K562 (cell line): ENCODE measurements at regions not wholly inside any gene's neighbourhood (a gene's known extent, or its start where the extent isn't known, plus 50 kb on each side); places are given as distances from the start of the nearest gene placed in this dataset.

Source experiments
- ATAC-seq: fragments of 200-7000 bp; cut with Tn5 transposase; 3 replicates; pipeline ENCODE4 v1.9.1; 2020; ENCODE audit warnings: moderate library complexity
- BruUV-seq: library from RNA; stranded (reverse); fragments of 400-500 nt; replicated peaks from 2 replicates; lab custom pipeline; 2021; lab: Mats Ljungman, UMichigan
- CTCF ChIA-PET: fragments of 300-600 bp; formaldehyde crosslinking; extraction: SDS; loops from one replicate; lab custom pipeline; 2021; ENCODE audit warnings: low intra/inter-chr PET ratio; lab: Yijun Ruan, JAX
- POLR2A ChIA-PET: fragments of 300-600, 350-650 bp; sonication (Branson Sonifier 250); formaldehyde crosslinking; extraction: SDS; loops from one replicate; lab custom pipeline; 2021; ENCODE audit warnings: antibody characterized with exemption, inconsistent platforms; lab: Yijun Ruan, JAX
- DNase-seq, 4 experiments: peaks; one replicate each; pipeline versions ENCODE4 v3.0.0 to v3.0.0-alpha.2; 2011 to 2018; ENCODE audit warnings: low spot score in 3 of 4, mixed read lengths in 3 of 4; ENCODE audit errors: extremely low read depth in 1 of 4
- FAIRE-seq: peaks from 2 replicates; lab custom pipeline; 2011; peaks lifted over from hg19 to GRCh38; lab: Jason Lieb, UNC
- H2AFZ ChIP-seq: 2 replicates; pipeline ENCODE4 v1.6.0; 2011; ENCODE audit warnings: low read depth, low read length, control low read depth, inconsistent platforms
- H3K27ac ChIP-seq: fragments of 200-600 bp; 3 replicates; pipeline ENCODE4 v1.8.0; 2011; ENCODE audit warnings: low read depth, mild to moderate bottlenecking, control low read depth, inconsistent platforms, low read length, moderate library complexity, mixed read lengths; ENCODE audit errors: extremely low read depth
- H3K27me3 ChIP-seq, 2 experiments: fragments of 300-600 bp in 1 of 2; 2 replicates in 1 of 2; 3 replicates in 1 of 2; pipeline versions ENCODE4 v1.6.0 to v1.8.0; 2011; ENCODE audit warnings: inconsistent platforms in 2 of 2, low read length in 2 of 2, mild to moderate bottlenecking in 1 of 2, mixed read lengths in 1 of 2, moderate library complexity in 1 of 2; ENCODE audit not compliant: control insufficient read depth in 2 of 2, insufficient read depth in 2 of 2
- H3K36me3 ChIP-seq: fragments of 300-600 bp; 3 replicates; pipeline ENCODE4 v1.8.0; 2011; ENCODE audit warnings: mild to moderate bottlenecking, low read length, inconsistent platforms; ENCODE audit not compliant: control insufficient read depth, insufficient read depth
- H3K4me1 ChIP-seq, 2 experiments: fragments of 200-600 bp in 1 of 2; replicated peaks in 1 of 2; 2 replicates in 1 of 2; 3 replicates in 1 of 2; pipeline versions ENCODE4 v1.5.1 to v1.8.0; 2011; ENCODE audit warnings: inconsistent platforms in 2 of 2, low read length in 2 of 2, mild to moderate bottlenecking in 1 of 2, mixed read lengths in 1 of 2, moderate library complexity in 1 of 2; ENCODE audit not compliant: control insufficient read depth in 2 of 2, insufficient read depth in 2 of 2
- H3K4me2 ChIP-seq: 2 replicates; pipeline ENCODE4 v1.6.1; 2011; ENCODE audit warnings: low read length, control low read depth, inconsistent platforms, mixed read lengths; ENCODE audit not compliant: insufficient read depth
- H3K4me3 ChIP-seq: fragments of 200-600 bp; sonication (generic), shearing (Covaris generic); 2 replicates; pipeline ENCODE4 v1.5.1; 2016; ENCODE audit warnings: control low read depth, inconsistent platforms
- H3K79me2 ChIP-seq: fragments of 200-600 bp; 3 replicates; pipeline ENCODE4 v1.8.0; 2011; ENCODE audit warnings: low read length, inconsistent platforms; ENCODE audit not compliant: control insufficient read depth, insufficient read depth
- H3K9ac ChIP-seq, 2 experiments: 2 replicates each; pipeline versions ENCODE4 v1.6.0 to v1.6.1; 2011; ENCODE audit warnings: low read depth in 2 of 2, low read length in 2 of 2, control low read depth in 1 of 2, inconsistent platforms in 1 of 2, mild to moderate bottlenecking in 1 of 2, mixed read lengths in 1 of 2; ENCODE audit not compliant: insufficient read depth in 1 of 2
- H3K9me1 ChIP-seq: one replicate; pipeline ENCODE4 v1.6.0; 2011; ENCODE audit warnings: inconsistent platforms, mild to moderate bottlenecking, low read length, moderate library complexity; ENCODE audit not compliant: control insufficient read depth, insufficient read depth
- H3K9me3 ChIP-seq: replicated peaks from 2 replicates; pipeline ENCODE4 v1.5.1; 2011; ENCODE audit warnings: low read depth, low read length, inconsistent platforms; ENCODE audit not compliant: control insufficient read depth, insufficient read depth
- H4K20me1 ChIP-seq: replicated peaks from 2 replicates; pipeline ENCODE4 v1.6.1; 2011; ENCODE audit warnings: low read length, inconsistent platforms, mixed read lengths; ENCODE audit not compliant: control insufficient read depth, insufficient read depth
- ELK3 ChIP-seq: fragments of 450-650 bp; formaldehyde crosslinking; IDR thresholded peaks from 2 replicates; pipeline ENCODE4 v1.4.0; 2020; ENCODE audit warnings: mild to moderate bottlenecking
- FOS ChIP-seq: IDR thresholded peaks from 3 replicates; pipeline ENCODE4 v1.6.1; 2011; ENCODE audit not compliant: insufficient read length; ENCODE audit errors: extremely low read depth
- NELFE ChIP-seq: IDR thresholded peaks from 2 replicates; pipeline ENCODE4 v1.6.1; 2011; ENCODE audit warnings: mild to moderate bottlenecking; ENCODE audit not compliant: insufficient read depth, insufficient read length
- RHOXF2B ChIP-seq: fragments of 250-450 bp; sonication (Bioruptor Pico); conservative IDR thresholded peaks from 2 replicates; pipeline ENCODE4 v1.5.1; 2021
- ZNF764 ChIP-seq: fragments of 250-450 bp; sonication (Bioruptor Pico); IDR thresholded peaks from 2 replicates; pipeline ENCODE4 v1.4.0; 2020; ENCODE audit warnings: low read depth, mild to moderate bottlenecking, moderate library complexity
- WGBS: fragments of 100-300 bp; shearing (Covaris generic); methylation state at CpG from one replicate; pipeline ENCODE4 v1.1.6; 2016; ENCODE audit warnings: low coverage, mixed read lengths; ENCODE audit not compliant: insufficient coverage; ENCODE audit errors: missing lambda C conversion rate; 5-methylcytosine and 5-hydroxymethylcytosine counted together
- in situ Hi-C: fragments of 300-500 bp; cut with MboI; formaldehyde crosslinking; loops from 4 replicates; pipeline ENCODE4 v1.15.0; 2018; ENCODE audit warnings: inconsistent platforms, mixed read lengths
- intact Hi-C: fragments of 100-400 bp; cut with micrococcal nuclease; formaldehyde crosslinking; loops from 2 replicates; pipeline ENCODE4 v1.14.2; 2022

- Histone ChIP-seq H3K27me3 (peaks cover 6 to 23% of the 10 kb centered on the region in 2 experiments; a peak in 4 of 5 replicates), H3K4me2 (no peak overlapping the region), H3K36me3 (no peaks in the 10 kb centered on the region), H4K20me1 (no peaks in the 10 kb centered on the region), H3K4me1 (no peaks in the 10 kb centered on the region), H3K9me1 (no peaks in the 10 kb centered on the region), H3K4me3 (no peak overlapping the region), H3K9me3 (no peaks in the 10 kb centered on the region), H3K9ac (no peak overlapping the region), H3K27ac (no peak overlapping the region), H3K79me2 (no peaks in the 10 kb centered on the region), H2AFZ (no peak overlapping the region)
- CTCF ChIA-PET: no interaction called here
- intact Hi-C loops (loop anchor here (5.0 kb wide), 1 partner anchor 289 kb away; no protein-coding TSS in a partner anchor), in situ Hi-C loops (no loop called here)
- TF ChIP-seq FOS (no peak), ZNF764 (no peak), ELK3 (no peak), RHOXF2B (no peak), NELFE (no peak)
- BruUV-seq: no TSS peak
- no peak for ATAC-seq
- POLR2A ChIA-PET: interaction anchor here (1.1 kb wide), 1 partner anchor 10 kb away, joined by 3 read pairs; no protein-coding TSS in a partner anchor
- WGBS: under 1% methylated on average over 18 of the region's 19 CpGs
- no peak for FAIRE-seq
- no peak for DNase-seq
Observed at GRCh38 chr2:853203-853870, 97.3 kb upstream of the SNTG2 start.
